ENCODE measurements at regions not wholly inside any gene's neighbourhood (a gene's known extent, or its start where the extent isn't known, plus 50 kb on each side); places are given as distances from the start of the nearest gene placed in this dataset.

GRCh38 chr2:128506534-128506933 is 187.9 kb upstream of the HS6ST1 start:
- H3K4me1 Mint-ChIP-seq = no peaks in the 10 kb centered on the region
- POLR2A ChIA-PET = no interaction called here
- no peaks in the 10 kb centered on the region for H3K9me3 Mint-ChIP-seq
- H3K27me3 Mint-ChIP-seq (ENCODE audit: low read depth) = no peaks in the 10 kb centered on the region
- no peak for DNase-seq (ENCODE audit: low spot score)
- no peak overlapping the region for H3K4me3 Mint-ChIP-seq
- TF ChIP-seq, protein P1, sequence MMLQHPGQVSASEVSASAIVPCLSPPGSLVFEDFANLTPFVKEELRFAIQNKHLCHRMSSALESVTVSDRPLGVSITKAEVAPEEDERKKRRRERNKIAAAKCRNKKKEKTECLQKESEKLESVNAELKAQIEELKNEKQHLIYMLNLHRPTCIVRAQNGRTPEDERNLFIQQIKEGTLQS (CRISPR knock-in tag; conservative IDR thresholded peaks at IDR 0.05) = no peak
- TF ChIP-seq NFYB (CRISPR knock-in tag; conservative IDR thresholded peaks at IDR 0.05; ENCODE audit: low read depth) (no peak), MXD4 (CRISPR knock-in tag; IDR thresholded peaks at IDR 0.05; ENCODE audit: borderline replicate concordance) (no peak), PRDM15 (CRISPR knock-in tag; IDR thresholded peaks at IDR 0.05) (no peak), SMAD3 (CRISPR knock-in tag; IDR thresholded peaks at IDR 0.05; ENCODE audit: borderline replicate concordance) (no peak), SP1 (CRISPR knock-in tag; conservative IDR thresholded peaks at IDR 0.05) (no peak), GTF2I (CRISPR knock-in tag; conservative IDR thresholded peaks at IDR 0.05) (no peak), IRF1 (CRISPR knock-in tag; IDR thresholded peaks at IDR 0.05) (no peak), SOX15 (CRISPR knock-in tag; IDR thresholded peaks at IDR 0.05) (no peak), ZNF317 (CRISPR knock-in tag; IDR thresholded peaks at IDR 0.05; ENCODE audit: borderline replicate concordance, low read depth) (no peak), TP53 (CRISPR knock-in tag; IDR thresholded peaks at IDR 0.05) (no peak)
- TF ChIP-seq, protein P2, sequence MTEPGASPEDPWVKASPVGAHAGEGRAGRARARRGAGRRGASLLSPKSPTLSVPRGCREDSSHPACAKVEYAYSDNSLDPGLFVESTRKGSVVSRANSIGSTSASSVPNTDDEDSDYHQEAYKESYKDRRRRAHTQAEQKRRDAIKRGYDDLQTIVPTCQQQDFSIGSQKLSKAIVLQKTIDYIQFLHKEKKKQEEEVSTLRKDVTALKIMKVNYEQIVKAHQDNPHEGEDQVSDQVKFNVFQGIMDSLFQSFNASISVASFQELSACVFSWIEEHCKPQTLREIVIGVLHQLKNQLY (CRISPR knock-in tag; IDR thresholded peaks at IDR 0.05) = no peak
- ATAC-seq = no peak
- CTCF ChIA-PET = no interaction called here
- no peaks in the 10 kb centered on the region for H3K36me3 Mint-ChIP-seq
- H3K27ac Mint-ChIP-seq = no peak overlapping the region

DNA sequence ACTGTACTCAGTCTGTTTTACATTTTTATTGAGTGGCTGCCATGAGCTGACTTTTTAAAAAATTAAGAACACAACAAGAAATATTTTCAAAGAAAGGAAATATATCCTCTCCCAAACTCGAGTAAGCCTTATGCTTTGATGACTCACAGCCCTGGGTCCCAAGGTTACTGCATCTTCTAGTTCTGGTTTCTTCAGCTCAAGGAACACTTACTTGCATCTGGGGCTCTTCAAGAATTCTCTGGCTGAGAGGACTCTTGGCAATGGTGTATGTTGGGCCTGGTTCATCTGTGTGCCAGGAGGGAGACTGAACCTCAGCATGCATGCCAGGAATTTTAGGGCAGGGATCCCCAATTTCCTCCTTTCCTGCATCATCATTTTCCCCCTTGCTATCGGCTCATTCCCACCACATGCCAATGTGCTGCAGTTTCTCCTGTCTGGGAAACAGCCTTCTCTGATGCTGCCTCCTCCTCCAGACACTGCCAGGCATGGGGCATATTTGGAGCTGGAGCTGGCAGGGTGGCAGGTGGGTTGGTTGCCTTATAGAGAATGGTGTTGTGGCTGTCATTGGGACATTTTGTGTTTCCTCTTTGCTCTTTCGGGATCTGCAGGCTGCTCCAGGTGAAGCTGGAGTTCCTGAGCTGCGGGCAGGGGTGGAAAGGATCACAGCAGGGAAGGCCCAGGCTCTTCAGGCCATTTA is 192.2 kb upstream of the HS6ST1 start:
- no peak for ATAC-seq
- ChIA-PET CTCF (no interaction called here), POLR2A (interaction anchor here (0.8 kb wide), 1 partner anchor 27 kb away, joined by 3 read pairs; no protein-coding TSS in a partner anchor)
- DNase-seq (ENCODE audit: low spot score) = no peak
- H3K27ac Mint-ChIP-seq = no peak overlapping the region
- H3K27me3 Mint-ChIP-seq (ENCODE audit: low read depth) = no peaks in the 10 kb centered on the region
- no peaks in the 10 kb centered on the region for H3K36me3 Mint-ChIP-seq
- H3K4me1 Mint-ChIP-seq = no peaks in the 10 kb centered on the region
- H3K4me3 Mint-ChIP-seq = no peak overlapping the region
- H3K9me3 Mint-ChIP-seq = no peaks in the 10 kb centered on the region
- no peak for TF ChIP-seq TCF7 (CRISPR knock-in tag; IDR thresholded peaks at IDR 0.05; ENCODE audit: low read depth)
- TF ChIP-seq, protein P3, sequence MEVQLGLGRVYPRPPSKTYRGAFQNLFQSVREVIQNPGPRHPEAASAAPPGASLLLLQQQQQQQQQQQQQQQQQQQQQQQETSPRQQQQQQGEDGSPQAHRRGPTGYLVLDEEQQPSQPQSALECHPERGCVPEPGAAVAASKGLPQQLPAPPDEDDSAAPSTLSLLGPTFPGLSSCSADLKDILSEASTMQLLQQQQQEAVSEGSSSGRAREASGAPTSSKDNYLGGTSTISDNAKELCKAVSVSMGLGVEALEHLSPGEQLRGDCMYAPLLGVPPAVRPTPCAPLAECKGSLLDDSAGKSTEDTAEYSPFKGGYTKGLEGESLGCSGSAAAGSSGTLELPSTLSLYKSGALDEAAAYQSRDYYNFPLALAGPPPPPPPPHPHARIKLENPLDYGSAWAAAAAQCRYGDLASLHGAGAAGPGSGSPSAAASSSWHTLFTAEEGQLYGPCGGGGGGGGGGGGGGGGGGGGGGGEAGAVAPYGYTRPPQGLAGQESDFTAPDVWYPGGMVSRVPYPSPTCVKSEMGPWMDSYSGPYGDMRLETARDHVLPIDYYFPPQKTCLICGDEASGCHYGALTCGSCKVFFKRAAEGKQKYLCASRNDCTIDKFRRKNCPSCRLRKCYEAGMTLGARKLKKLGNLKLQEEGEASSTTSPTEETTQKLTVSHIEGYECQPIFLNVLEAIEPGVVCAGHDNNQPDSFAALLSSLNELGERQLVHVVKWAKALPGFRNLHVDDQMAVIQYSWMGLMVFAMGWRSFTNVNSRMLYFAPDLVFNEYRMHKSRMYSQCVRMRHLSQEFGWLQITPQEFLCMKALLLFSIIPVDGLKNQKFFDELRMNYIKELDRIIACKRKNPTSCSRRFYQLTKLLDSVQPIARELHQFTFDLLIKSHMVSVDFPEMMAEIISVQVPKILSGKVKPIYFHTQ (CRISPR knock-in tag; IDR thresholded peaks at IDR 0.05) = no peak
- no peak for TF ChIP-seq ZNF416 (CRISPR knock-in tag; IDR thresholded peaks at IDR 0.05)
- no peak for TF ChIP-seq HMGA2 (CRISPR knock-in tag; IDR thresholded peaks at IDR 0.05)
- no peak for TF ChIP-seq ZNF121 (CRISPR knock-in tag; IDR thresholded peaks at IDR 0.05)
- TF ChIP-seq JUN (CRISPR knock-in tag; IDR thresholded peaks at IDR 0.05) = no peak
- no peak for TF ChIP-seq MXD4 (CRISPR knock-in tag; IDR thresholded peaks at IDR 0.05; ENCODE audit: borderline replicate concordance)
- no peak for TF ChIP-seq ZNF263 (CRISPR knock-in tag; IDR thresholded peaks at IDR 0.05; ENCODE audit: low read depth)
- TF ChIP-seq, protein P4, sequence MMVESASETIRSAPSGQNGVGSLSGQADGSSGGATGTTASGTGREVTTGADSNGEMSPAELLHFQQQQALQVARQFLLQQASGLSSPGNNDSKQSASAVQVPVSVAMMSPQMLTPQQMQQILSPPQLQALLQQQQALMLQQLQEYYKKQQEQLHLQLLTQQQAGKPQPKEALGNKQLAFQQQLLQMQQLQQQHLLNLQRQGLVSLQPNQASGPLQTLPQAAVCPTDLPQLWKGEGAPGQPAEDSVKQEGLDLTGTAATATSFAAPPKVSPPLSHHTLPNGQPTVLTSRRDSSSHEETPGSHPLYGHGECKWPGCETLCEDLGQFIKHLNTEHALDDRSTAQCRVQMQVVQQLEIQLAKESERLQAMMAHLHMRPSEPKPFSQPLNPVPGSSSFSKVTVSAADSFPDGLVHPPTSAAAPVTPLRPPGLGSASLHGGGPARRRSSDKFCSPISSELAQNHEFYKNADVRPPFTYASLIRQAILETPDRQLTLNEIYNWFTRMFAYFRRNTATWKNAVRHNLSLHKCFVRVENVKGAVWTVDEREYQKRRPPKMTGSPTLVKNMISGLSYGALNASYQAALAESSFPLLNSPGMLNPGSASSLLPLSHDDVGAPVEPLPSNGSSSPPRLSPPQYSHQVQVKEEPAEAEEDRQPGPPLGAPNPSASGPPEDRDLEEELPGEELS (CRISPR knock-in tag; IDR thresholded peaks at IDR 0.05) = no peak
- TF ChIP-seq AFF4 (CRISPR knock-in tag; IDR thresholded peaks at IDR 0.05; ENCODE audit: borderline replicate concordance) = no peak
- TF ChIP-seq TEAD4 (CRISPR knock-in tag; IDR thresholded peaks at IDR 0.05) = no peak
